Right ventricle myocardium inferior (tissue), 1 donor: ENCODE measurements at regions not wholly inside any gene's neighbourhood (a gene's known extent, or its start where the extent isn't known, plus 50 kb on each side); places are given as distances from the start of the nearest gene placed in this dataset.
A peak's percentile ranks its signal among the peaks of the same experiment; 100 is the strongest.

Experiments used
- ATAC-seq: fragments of 200-7000 bp; cut with Tn5 transposase; one replicate; pipeline ENCODE4 v1.9.1; 2020; ENCODE audit warnings: mild to moderate bottlenecking, moderate library complexity
- DNase-seq: peaks from one replicate; pipeline ENCODE4 v3.0.0; 2021; ENCODE audit errors: missing footprints
- intact Hi-C: fragments of 100-400 bp; cut with DNase I; formaldehyde crosslinking; loops from one replicate; pipeline ENCODE4 v1.11.0; 2022
- donor health status: DM: no; HTN: yes; CAD: no; lungs with severe emphysema.

GRCh38 chr9:677461-678097, 163.9 kb upstream of the DMRT1 start:
- DNase-seq (no peak), ATAC-seq (peak; percentile 31)
- intact Hi-C loops: no loop called here

- intact Hi-C loops: no loop called here
- DNase-seq (no peak), ATAC-seq (no peak)
Observed at GRCh38 chr9:678897-679296, 162.6 kb upstream of the DMRT1 start.

- intact Hi-C loops: no loop called here
- no peak for ATAC-seq
- no peak for DNase-seq
Observed at GRCh38 chr9:679462-679861, 162.0 kb upstream of the DMRT1 start.

GRCh38 chr9:680106-680505, 161.4 kb upstream of the DMRT1 start:
- intact Hi-C loops: no loop called here
- DNase-seq (no peak), ATAC-seq (no peak)

- no peak for DNase-seq
- intact Hi-C loops: no loop called here
- no peak for ATAC-seq
Observed at GRCh38 chr9:682633-683508, 158.6 kb upstream of the DMRT1 start.

GRCh38 chr9:683509-684021, 157.9 kb upstream of the DMRT1 start:
- intact Hi-C loops: no loop called here
- no peak for ATAC-seq
- DNase-seq: no peak

GRCh38 chr9:684054-684890, 157.2 kb upstream of the DMRT1 start:
- DNase-seq: no peak
- ATAC-seq: no peak
- intact Hi-C loops: no loop called here

GRCh38 chr9:684941-685340, 156.6 kb upstream of the DMRT1 start:
- ATAC-seq (no peak), DNase-seq (no peak)
- intact Hi-C loops: no loop called here

- intact Hi-C loops: no loop called here
- DNase-seq (no peak), ATAC-seq (no peak)
Observed at GRCh38 chr9:686321-686813, 155.1 kb upstream of the DMRT1 start.

GRCh38 chr9:687034-687785, 154.3 kb upstream of the DMRT1 start:
- intact Hi-C loops: no loop called here
- DNase-seq (no peak), ATAC-seq (no peak)

GRCh38 chr9:687994-688393, 153.5 kb upstream of the DMRT1 start:
- no peak for DNase-seq
- intact Hi-C loops: no loop called here
- no peak for ATAC-seq

- ATAC-seq: no peak
- no peak for DNase-seq
- intact Hi-C loops: loop anchor here (10.0 kb wide), 1 partner anchor 54 kb away; no protein-coding TSS in a partner anchor
Observed at GRCh38 chr9:690517-691111, 150.9 kb upstream of the DMRT1 start.

GRCh38 chr9:691825-692400, 149.6 kb upstream of the DMRT1 start:
- ATAC-seq (no peak), DNase-seq (no peak)
- intact Hi-C loops: loop anchor here (10.0 kb wide), 1 partner anchor 53 kb away; no protein-coding TSS in a partner anchor

GRCh38 chr9:692636-693129, 148.8 kb upstream of the DMRT1 start:
- ATAC-seq (no peak), DNase-seq (no peak)
- intact Hi-C loops: loop anchor here (10.0 kb wide), 1 partner anchor 52 kb away; no protein-coding TSS in a partner anchor

- peak; percentile 68 for ATAC-seq
- intact Hi-C loops: loop anchor here (2.0 to 10.0 kb wide), 2 partner anchors 21 to 51 kb away; no protein-coding TSS in a partner anchor
- DNase-seq: no peak
Observed at GRCh38 chr9:693201-694091, 148.1 kb upstream of the DMRT1 start.

- ATAC-seq (no peak), DNase-seq (no peak)
- intact Hi-C loops: loop anchor here (2.0 to 10.0 kb wide), 2 partner anchors 21 to 51 kb away; no protein-coding TSS in a partner anchor
Observed at GRCh38 chr9:694092-694402, 147.4 kb upstream of the DMRT1 start.
